ENCODE measurements at regions not wholly inside any gene's neighbourhood (a gene's known extent, or its start where the extent isn't known, plus 50 kb on each side); places are given as distances from the start of the nearest gene placed in this dataset.

GRCh38 chr2:37869771-37870170 lies 55.3 kb upstream of the RMDN2 start:
- TF ChIP-seq EHMT2 (IDR thresholded peaks at IDR 0.05; ENCODE audit: low read depth) = no peak
- no peak for TF ChIP-seq EP300 (IDR thresholded peaks at IDR 0.05)
- TF ChIP-seq KDM1A (IDR thresholded peaks at IDR 0.05; ENCODE audit: low read depth) = no peak
- no peak for TF ChIP-seq GATA3 (IDR thresholded peaks at IDR 0.05; ENCODE audit: borderline replicate concordance)
- TF ChIP-seq TP53 (CRISPR knock-in tag; IDR thresholded peaks at IDR 0.05) = no peak
- no peak for TF ChIP-seq POLR2AphosphoS2 (conservative IDR thresholded peaks at IDR 0.05; ENCODE audit: low read length)
- no peak for TF ChIP-seq ATOH8 (CRISPR knock-in tag; IDR thresholded peaks at IDR 0.05; ENCODE audit: low read depth)
- TF ChIP-seq PBX3 (IDR thresholded peaks at IDR 0.05) = no peak
- TF ChIP-seq ELK1 (IDR thresholded peaks at IDR 0.05; ENCODE audit: low read depth, low read length) = no peak
- H3K4me1 ChIP-seq = 0 out of 3 replicates have a peak, but pooled peaks cover 4% of the 10 kb centered on the region
- 54% methylated on average over 1 of the region's 1 CpG for WGBS (ENCODE audit: missing lambda C conversion rate)
- POLR2A ChIA-PET = no interaction called here
- FAIRE-seq (no peak), DNase-seq (ENCODE audit: low read depth in 1 of 2, low spot score in 1 of 2) (no peak), ATAC-seq (no peak)
- no peak overlapping the region for H3K27ac ChIP-seq
- no peaks in the 10 kb centered on the region for H3K9me3 ChIP-seq
- CTCF ChIA-PET = interaction anchor here (0.6 to 3.6 kb wide), 5 partner anchors 8 to 474 kb away, joined by 3 to 33 read pairs (median 3); no protein-coding TSS in a partner anchor
- no peak overlapping the region for H3K4me2 ChIP-seq
- H3K4me3 ChIP-seq = no peak overlapping the region

- no peak overlapping the region for H3K27ac ChIP-seq
- 0 out of 3 replicates have a peak, but pooled peaks cover 4% of the 10 kb centered on the region for H3K4me1 ChIP-seq
- 79% methylated on average over 4 of the region's 4 CpGs for WGBS (ENCODE audit: missing lambda C conversion rate)
- POLR2A ChIA-PET = no interaction called here
- no peak overlapping the region for H3K4me2 ChIP-seq
- CTCF ChIA-PET = interaction anchor here (1.6 to 12.9 kb wide), 3 partner anchors 10 to 475 kb away, joined by 6 to 238 read pairs (median 24); no protein-coding TSS in a partner anchor
- ATAC-seq (no peak), DNase-seq (ENCODE audit: low read depth in 1 of 2, low spot score in 1 of 2) (no peak), FAIRE-seq (no peak)
- no peak overlapping the region for H3K4me3 ChIP-seq
- TF ChIP-seq BCL3 (IDR thresholded peaks at IDR 0.05) (no peak), CBX2 (IDR thresholded peaks at IDR 0.05; ENCODE audit: borderline replicate concordance, low read depth) (no peak), KDM5A (IDR thresholded peaks at IDR 0.05) (no peak), FOSL2 (IDR thresholded peaks at IDR 0.05) (no peak), FOSL2 (CRISPR knock-in tag; IDR thresholded peaks at IDR 0.05) (no peak), CBX8 (IDR thresholded peaks at IDR 0.05) (no peak), KDM1A (IDR thresholded peaks at IDR 0.05; ENCODE audit: low read depth) (no peak), RCOR1 (IDR thresholded peaks at IDR 0.05; ENCODE audit: low read depth, low read length) (no peak), JUNB (IDR thresholded peaks at IDR 0.05) (no peak), NPAS2 (CRISPR knock-in tag; IDR thresholded peaks at IDR 0.05; ENCODE audit: borderline replicate concordance) (no peak), HOXB13 (CRISPR knock-in tag; IDR thresholded peaks at IDR 0.05; ENCODE audit: low read depth) (no peak), MYC (IDR thresholded peaks at IDR 0.05; ENCODE audit: borderline replicate concordance, low read length) (no peak), ZSCAN20 (CRISPR knock-in tag; IDR thresholded peaks at IDR 0.05) (no peak), FOXS1 (CRISPR knock-in tag; IDR thresholded peaks at IDR 0.05) (no peak), HES2 (IDR thresholded peaks at IDR 0.05) (no peak), MAZ (IDR thresholded peaks at IDR 0.05; ENCODE audit: borderline replicate concordance, low read depth, low read length) (no peak), GATA3 (IDR thresholded peaks at IDR 0.05; ENCODE audit: borderline replicate concordance) (no peak), E2F6 (IDR thresholded peaks at IDR 0.05; ENCODE audit: borderline replicate concordance, low read depth) (no peak), CHD4 (IDR thresholded peaks at IDR 0.05; ENCODE audit: borderline replicate concordance) (no peak)
- no peaks in the 10 kb centered on the region for H3K9me3 ChIP-seq
Observed at GRCh38 chr2:37870829-37871228, 54.3 kb upstream of the RMDN2 start.

Measured in A549 (cell line).